ENCODE measurements at regions not wholly inside any gene's neighbourhood (a gene's known extent, or its start where the extent isn't known, plus 50 kb on each side); places are given as distances from the start of the nearest gene placed in this dataset.

GRCh38 chr16:26642047-26642664 is 424.6 kb upstream of the C16orf82 start:
- CTCF ChIA-PET, result no interaction called here
- Mint-ChIP-seq H3K4me1 (peaks cover 34% of the 10 kb centered on the region), H3K4me3 (no peak overlapping the region), H3K9me3 (no peaks in the 10 kb centered on the region), H3K27ac (no peak overlapping the region), H3K27me3 (peaks cover 23% of the 10 kb centered on the region), H3K36me3 (no peaks in the 10 kb centered on the region)
- DNase-seq, result no peak

GRCh38 chr16:26643519-26643918 is 423.2 kb upstream of the C16orf82 start:
- H3K4me3 Mint-ChIP-seq, result no peak overlapping the region
- no peak for DNase-seq
- peaks cover 34% of the 10 kb centered on the region for H3K4me1 Mint-ChIP-seq
- H3K36me3 Mint-ChIP-seq, result no peaks in the 10 kb centered on the region
- H3K27ac Mint-ChIP-seq, result no peak overlapping the region
- peaks cover 21% of the 10 kb centered on the region for H3K27me3 Mint-ChIP-seq
- H3K9me3 Mint-ChIP-seq, result no peaks in the 10 kb centered on the region
- CTCF ChIA-PET, result interaction anchor here (2.7 to 3.5 kb wide), 2 partner anchors 39 to 73 kb away, joined by 14 to 31 read pairs; no protein-coding TSS in a partner anchor

- peaks cover 34% of the 10 kb centered on the region for H3K4me1 Mint-ChIP-seq
- H3K9me3 Mint-ChIP-seq, result no peaks in the 10 kb centered on the region
- CTCF ChIA-PET, result interaction anchor here (0.6 to 3.5 kb wide), 40 partner anchors 10 to 1368 kb away, joined by 3 to 31 read pairs (median 4); no protein-coding TSS in a partner anchor
- peak; percentile 25 for DNase-seq
- no peak overlapping the region for H3K4me3 Mint-ChIP-seq
- H3K27me3 Mint-ChIP-seq, result peaks cover 22% of the 10 kb centered on the region
- H3K36me3 Mint-ChIP-seq, result no peaks in the 10 kb centered on the region
- H3K27ac Mint-ChIP-seq, result peak overlapping the region; percentile 80
Observed at GRCh38 chr16:26644912-26645543, 421.7 kb upstream of the C16orf82 start.

- no peak overlapping the region for H3K27ac Mint-ChIP-seq
Observed at GRCh38 chr16:26645614-26646013, 421.1 kb upstream of the C16orf82 start.

GRCh38 chr16:26647870-26648269 is 418.9 kb upstream of the C16orf82 start:
- peaks cover 30% of the 10 kb centered on the region for H3K4me1 Mint-ChIP-seq
- H3K4me3 Mint-ChIP-seq, result no peak overlapping the region
- no peak for DNase-seq
- H3K27me3 Mint-ChIP-seq, result peaks cover 14% of the 10 kb centered on the region
- CTCF ChIA-PET, result no interaction called here
- no peaks in the 10 kb centered on the region for H3K9me3 Mint-ChIP-seq
- no peaks in the 10 kb centered on the region for H3K36me3 Mint-ChIP-seq
- no peak overlapping the region for H3K27ac Mint-ChIP-seq

More at GRCh38 chr16:26645614-26646013, 421.1 kb upstream of the C16orf82 start:
- DNase-seq, result peak; percentile 74
- Mint-ChIP-seq H3K4me3 (no peak overlapping the region), H3K9me3 (no peaks in the 10 kb centered on the region), H3K36me3 (no peaks in the 10 kb centered on the region), H3K4me1 (peaks cover 34% of the 10 kb centered on the region), H3K27me3 (peaks cover 18% of the 10 kb centered on the region)
- CTCF ChIA-PET, result interaction anchor here (0.6 to 3.5 kb wide), 42 partner anchors 8 to 1369 kb away, joined by 3 to 31 read pairs (median 4); no protein-coding TSS in a partner anchor

- Mint-ChIP-seq H3K27ac (no peak overlapping the region), H3K9me3 (no peaks in the 10 kb centered on the region), H3K36me3 (no peaks in the 10 kb centered on the region), H3K4me1 (peaks cover 20% of the 10 kb centered on the region), H3K27me3 (peaks cover 14% of the 10 kb centered on the region), H3K4me3 (no peak overlapping the region)
- no peak for DNase-seq
- CTCF ChIA-PET, result interaction anchor here (0.6 kb wide), 1 partner anchor 166 kb away, joined by 5 read pairs; no protein-coding TSS in a partner anchor
Observed at GRCh38 chr16:26648851-26649250, 417.9 kb upstream of the C16orf82 start.

GRCh38 chr16:26649381-26650045 is 417.2 kb upstream of the C16orf82 start:
- Mint-ChIP-seq H3K9me3 (no peaks in the 10 kb centered on the region), H3K27ac (no peak overlapping the region), H3K36me3 (no peaks in the 10 kb centered on the region), H3K4me3 (no peak overlapping the region), H3K4me1 (peaks cover 14% of the 10 kb centered on the region), H3K27me3 (peaks cover 14% of the 10 kb centered on the region)
- CTCF ChIA-PET, result no interaction called here
- no peak for DNase-seq

GRCh38 chr16:26651464-26651863 is 415.3 kb upstream of the C16orf82 start:
- Mint-ChIP-seq H3K9me3 (no peaks in the 10 kb centered on the region), H3K4me3 (no peak overlapping the region), H3K27me3 (peaks cover 10% of the 10 kb centered on the region), H3K36me3 (no peaks in the 10 kb centered on the region), H3K4me1 (no peaks in the 10 kb centered on the region), H3K27ac (no peak overlapping the region)
- CTCF ChIA-PET, result no interaction called here
- no peak for DNase-seq

- CTCF ChIA-PET, result no interaction called here
- DNase-seq, result no peak
- Mint-ChIP-seq H3K4me1 (no peaks in the 10 kb centered on the region), H3K9me3 (no peaks in the 10 kb centered on the region), H3K36me3 (no peaks in the 10 kb centered on the region), H3K27ac (no peak overlapping the region), H3K27me3 (peaks cover 10% of the 10 kb centered on the region), H3K4me3 (no peak overlapping the region)
Observed at GRCh38 chr16:26651884-26652283, 414.8 kb upstream of the C16orf82 start.

- Mint-ChIP-seq H3K4me1 (no peaks in the 10 kb centered on the region), H3K4me3 (no peak overlapping the region), H3K27ac (no peak overlapping the region), H3K9me3 (no peaks in the 10 kb centered on the region), H3K36me3 (no peaks in the 10 kb centered on the region), H3K27me3 (peaks cover 21% of the 10 kb centered on the region)
- CTCF ChIA-PET, result no interaction called here
- no peak for DNase-seq
Observed at GRCh38 chr16:26658486-26658885, 408.2 kb upstream of the C16orf82 start.

- Mint-ChIP-seq H3K27ac (no peak overlapping the region), H3K4me1 (no peaks in the 10 kb centered on the region), H3K27me3 (peaks cover 24% of the 10 kb centered on the region), H3K4me3 (no peak overlapping the region), H3K9me3 (no peaks in the 10 kb centered on the region), H3K36me3 (no peaks in the 10 kb centered on the region)
- CTCF ChIA-PET, result no interaction called here
- no peak for DNase-seq
Observed at GRCh38 chr16:26658915-26659314, 407.8 kb upstream of the C16orf82 start.

- DNase-seq, result no peak
- Mint-ChIP-seq H3K36me3 (no peaks in the 10 kb centered on the region), H3K9me3 (no peaks in the 10 kb centered on the region), H3K27me3 (peaks cover 27% of the 10 kb centered on the region), H3K4me1 (no peaks in the 10 kb centered on the region), H3K4me3 (no peak overlapping the region), H3K27ac (no peak overlapping the region)
- CTCF ChIA-PET, result no interaction called here
Observed at GRCh38 chr16:26664086-26664485, 402.6 kb upstream of the C16orf82 start.

- no peaks in the 10 kb centered on the region for H3K4me1 Mint-ChIP-seq
- no peak overlapping the region for H3K27ac Mint-ChIP-seq
- peaks cover 27% of the 10 kb centered on the region for H3K27me3 Mint-ChIP-seq
- no peaks in the 10 kb centered on the region for H3K36me3 Mint-ChIP-seq
- CTCF ChIA-PET, result no interaction called here
- H3K4me3 Mint-ChIP-seq, result no peak overlapping the region
- DNase-seq, result no peak
- no peaks in the 10 kb centered on the region for H3K9me3 Mint-ChIP-seq
Observed at GRCh38 chr16:26665166-26665939, 401.4 kb upstream of the C16orf82 start.

- Mint-ChIP-seq H3K27me3 (peaks cover 23% of the 10 kb centered on the region), H3K9me3 (no peaks in the 10 kb centered on the region), H3K27ac (no peak overlapping the region), H3K4me1 (no peaks in the 10 kb centered on the region), H3K36me3 (no peaks in the 10 kb centered on the region), H3K4me3 (no peak overlapping the region)
- no peak for DNase-seq
- CTCF ChIA-PET, result no interaction called here
Observed at GRCh38 chr16:26666486-26666885, 400.2 kb upstream of the C16orf82 start.
